GM23338 (cell line): ENCODE measurements at regions not wholly inside any gene's neighbourhood (a gene's known extent, or its start where the extent isn't known, plus 50 kb on each side); places are given as distances from the start of the nearest gene placed in this dataset.

Experiments
- ATAC-seq: fragments of 200-7000 bp; cut with Tn5 transposase; 3 replicates; pipeline ENCODE4 v1.9.1; 2020
- DNase-seq: peaks from one replicate; pipeline ENCODE4 v3.0.0-alpha.2; 2015; ENCODE audit warnings: low spot score
- H2AFZ ChIP-seq: fragments of 200-600 bp; sonication (generic); 2 replicates; pipeline ENCODE4 v1.8.0; 2016; ENCODE audit warnings: antibody characterized with exemption, mild to moderate bottlenecking, moderate library complexity
- H3F3A ChIP-seq: fragments of 200-600 bp; sonication (generic); replicated peaks from 2 replicates; pipeline ENCODE4 v1.8.0; 2017; ENCODE audit warnings: antibody characterized with exemption, mixed run types, low read depth
- H3K27ac ChIP-seq: fragments of 200-600 bp; sonication (generic); 2 replicates; pipeline ENCODE4 v1.6.1; 2016; ENCODE audit warnings: low read depth
- H3K27me3 ChIP-seq: fragments of 200-600 bp; sonication (generic); 2 replicates; pipeline ENCODE4 v1.8.0; 2016; ENCODE audit warnings: mild to moderate bottlenecking, mixed run types, moderate library complexity; ENCODE audit not compliant: insufficient read depth
- H3K36me3 ChIP-seq: fragments of 200-600 bp; sonication (generic); 2 replicates; pipeline ENCODE4 v1.8.0; 2016; ENCODE audit warnings: mild to moderate bottlenecking; ENCODE audit not compliant: insufficient read depth
- H3K4me1 ChIP-seq: fragments of 200-600 bp; sonication (generic); 2 replicates; pipeline ENCODE4 v1.8.0; 2016; ENCODE audit warnings: mild to moderate bottlenecking, moderate library complexity; ENCODE audit not compliant: insufficient read depth
- H3K4me2 ChIP-seq: fragments of 200-600 bp; sonication (generic); 2 replicates; pipeline ENCODE4 v1.7.1; 2017; ENCODE audit warnings: mixed run types
- H3K4me3 ChIP-seq: fragments of 200-600 bp; sonication (generic); 2 replicates; pipeline ENCODE4 v1.6.1; 2016; ENCODE audit warnings: mixed run types
- H3K79me2 ChIP-seq: fragments of 200-600 bp; sonication (generic); replicated peaks from 2 replicates; pipeline ENCODE4 v1.8.0; 2017; ENCODE audit warnings: mild to moderate bottlenecking; ENCODE audit not compliant: insufficient read depth
- H3K9me2 ChIP-seq: fragments of 200-600 bp; sonication (generic); 2 replicates; pipeline ENCODE4 v1.8.0; 2017; ENCODE audit not compliant: insufficient read depth
- H4K20me1 ChIP-seq: fragments of 200-600 bp; sonication (generic); replicated peaks from 2 replicates; pipeline ENCODE4 v1.8.0; 2017; ENCODE audit warnings: mild to moderate bottlenecking; ENCODE audit not compliant: insufficient read depth
- H3K27ac Mint-ChIP-seq: 2 replicates; pipeline ENCODE4 v1.8.0; 2020; ENCODE audit warnings: inconsistent platforms, mild to moderate bottlenecking, moderate library complexity, mixed read lengths
- H3K27me3 Mint-ChIP-seq: 3 replicates; pipeline ENCODE4 v1.8.0; 2022; ENCODE audit warnings: low read depth, mild to moderate bottlenecking, moderate library complexity, mixed read lengths, inconsistent platforms; ENCODE audit not compliant: insufficient read depth, poor library complexity
- H3K36me3 Mint-ChIP-seq: 3 replicates; pipeline ENCODE4 v1.8.0; 2021; ENCODE audit warnings: low read depth, mild to moderate bottlenecking, inconsistent platforms, moderate library complexity, mixed read lengths
- H3K4me1 Mint-ChIP-seq: 3 replicates; pipeline ENCODE4 v1.8.0; 2020; ENCODE audit warnings: mild to moderate bottlenecking, inconsistent platforms, mixed read lengths
- H3K4me3 Mint-ChIP-seq: 3 replicates; pipeline ENCODE4 v1.8.0; 2021; ENCODE audit warnings: moderate library complexity, mild to moderate bottlenecking, inconsistent platforms, mixed read lengths
- H3K9me3 Mint-ChIP-seq: 3 replicates; pipeline ENCODE4 v1.8.0; 2020; ENCODE audit warnings: moderate library complexity, mild to moderate bottlenecking, inconsistent platforms, mixed read lengths
- EZH2 ChIP-seq: fragments of 200-600 bp; sonication (generic); IDR thresholded peaks from one replicate; pipeline ENCODE4 v1.8.0; 2017; ENCODE audit warnings: antibody characterized with exemption, mild to moderate bottlenecking, low read depth; ENCODE audit not compliant: unreplicated experiment
- EZH2phosphoT487 ChIP-seq: fragments of 200-600 bp; sonication (generic); IDR thresholded peaks from one replicate; pipeline ENCODE4 v1.8.1; 2018; ENCODE audit warnings: antibody characterized with exemption; ENCODE audit not compliant: unreplicated experiment
- JUNB ChIP-seq: IDR thresholded peaks from one replicate; pipeline ENCODE4 v1.6.1; 2016; ENCODE audit warnings: antibody characterized with exemption; ENCODE audit not compliant: unreplicated experiment
- NANOG ChIP-seq: IDR thresholded peaks from 2 replicates; pipeline ENCODE4 v1.6.1; 2016; ENCODE audit warnings: antibody characterized with exemption, borderline replicate concordance
- ZNF331 ChIP-seq: fragments of 250-450 bp; sonication (Bioruptor Pico); IDR thresholded peaks from 2 replicates; pipeline ENCODE4 v1.5.0; 2020; ENCODE audit warnings: low read depth, mild to moderate bottlenecking, moderate library complexity
- TF ChIP-seq, protein P1 (sequence below): fragments of 250-450 bp; sonication (Bioruptor Pico); IDR thresholded peaks from 2 replicates; pipeline ENCODE4 v1.5.0; 2020; ENCODE audit warnings: mild to moderate bottlenecking, moderate library complexity
- TF ChIP-seq, protein P2 (sequence below): IDR thresholded peaks from one replicate; pipeline ENCODE4 v1.6.1; 2018; ENCODE audit warnings: antibody characterized with exemption; ENCODE audit not compliant: unreplicated experiment

DNA sequence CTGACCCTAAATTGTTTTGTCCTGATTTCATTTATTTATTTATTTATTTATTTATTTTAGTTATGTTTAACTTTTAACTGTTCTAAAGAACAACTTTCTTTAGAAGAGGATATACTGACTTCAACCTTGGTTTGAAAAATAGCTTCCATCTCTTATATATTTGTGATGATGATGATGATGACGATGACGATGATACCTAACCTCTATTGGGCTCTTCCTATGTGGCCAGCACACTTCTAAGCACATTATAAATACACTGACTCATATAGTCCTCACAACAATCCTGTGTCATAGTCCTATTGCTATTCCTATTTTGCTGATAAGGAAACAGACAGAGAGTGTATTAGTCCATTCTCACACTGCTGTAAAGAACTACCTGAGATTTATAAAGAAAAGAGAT, 162.9 kb upstream of the KIAA1217 start:
- TF ChIP-seq JUNB (no peak), NANOG (no peak)
- Mint-ChIP-seq H3K4me3 (no peak overlapping the region), H3K27ac (no peak overlapping the region), H3K9me3 (peaks cover 9% of the 10 kb centered on the region; the same call in 1 of the 3 replicates), H3K4me1 (peaks cover 5% of the 10 kb centered on the region; the same call in 2 of the 3 replicates), H3K36me3 (no peaks in the 10 kb centered on the region; the same call in 2 of the 3 replicates), H3K27me3 (peaks cover 2% of the 10 kb centered on the region)
- H3F3A ChIP-seq, result no peaks in the 10 kb centered on the region
- H2AFZ ChIP-seq, result no peak overlapping the region
- ATAC-seq (no peak), DNase-seq (no peak)
- H3K9me2 ChIP-seq, result no peaks in the 10 kb centered on the region
- no peaks in the 10 kb centered on the region for H3K36me3 ChIP-seq
- no peaks in the 10 kb centered on the region for H3K27me3 ChIP-seq
- no peak overlapping the region for H3K27ac ChIP-seq
- H3K79me2 ChIP-seq, result no peaks in the 10 kb centered on the region
- H3K4me3 ChIP-seq, result no peak overlapping the region
- H4K20me1 ChIP-seq, result no peaks in the 10 kb centered on the region
- H3K4me2 ChIP-seq, result no peak overlapping the region
- no peaks in the 10 kb centered on the region for H3K4me1 ChIP-seq

DNA sequence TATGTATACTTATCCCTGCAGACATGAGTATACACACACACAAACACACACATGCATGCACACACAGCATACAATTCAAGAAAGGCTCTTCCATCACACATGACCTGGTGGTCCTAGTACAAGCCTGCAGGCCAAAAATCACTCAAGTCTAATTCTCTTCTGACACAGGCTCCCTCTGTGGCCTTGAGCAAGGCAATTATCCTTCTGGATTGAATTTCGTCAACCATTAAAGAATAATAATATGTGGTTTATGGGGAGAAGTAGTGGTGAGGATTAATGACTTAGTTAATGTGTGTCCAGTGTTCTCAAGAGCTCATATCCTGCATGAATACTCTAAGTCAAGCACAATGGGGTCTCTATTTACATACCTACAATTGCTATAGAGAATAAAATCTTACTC, 161.8 kb upstream of the KIAA1217 start:
- no peaks in the 10 kb centered on the region for H4K20me1 ChIP-seq
- H3K36me3 Mint-ChIP-seq, result no peaks in the 10 kb centered on the region; the same call in 2 of the 3 replicates

More for the DNA sequence above, 161.8 kb upstream of the KIAA1217 start:
- H3K4me3 Mint-ChIP-seq, result no peak overlapping the region
- no peaks in the 10 kb centered on the region for H3K9me2 ChIP-seq
- no peaks in the 10 kb centered on the region for H3K79me2 ChIP-seq
- DNase-seq (no peak), ATAC-seq (no peak)
- peaks cover 10% of the 10 kb centered on the region; the same call in 1 of the 3 replicates for H3K9me3 Mint-ChIP-seq
- H3K36me3 ChIP-seq, result no peaks in the 10 kb centered on the region
- H3K27me3 Mint-ChIP-seq, result peaks cover 2% of the 10 kb centered on the region
- H3K27me3 ChIP-seq, result no peaks in the 10 kb centered on the region
- H3K4me3 ChIP-seq, result no peak overlapping the region
- H3K27ac Mint-ChIP-seq, result no peak overlapping the region
- H2AFZ ChIP-seq, result no peak overlapping the region
- H3K4me1 ChIP-seq, result no peaks in the 10 kb centered on the region
- TF ChIP-seq JUNB (no peak), EZH2phosphoT487 (no peak), EZH2 (no peak), ZNF331 (CRISPR knock-in tag) (no peak), NANOG (no peak)
- TF ChIP-seq, protein P1, sequence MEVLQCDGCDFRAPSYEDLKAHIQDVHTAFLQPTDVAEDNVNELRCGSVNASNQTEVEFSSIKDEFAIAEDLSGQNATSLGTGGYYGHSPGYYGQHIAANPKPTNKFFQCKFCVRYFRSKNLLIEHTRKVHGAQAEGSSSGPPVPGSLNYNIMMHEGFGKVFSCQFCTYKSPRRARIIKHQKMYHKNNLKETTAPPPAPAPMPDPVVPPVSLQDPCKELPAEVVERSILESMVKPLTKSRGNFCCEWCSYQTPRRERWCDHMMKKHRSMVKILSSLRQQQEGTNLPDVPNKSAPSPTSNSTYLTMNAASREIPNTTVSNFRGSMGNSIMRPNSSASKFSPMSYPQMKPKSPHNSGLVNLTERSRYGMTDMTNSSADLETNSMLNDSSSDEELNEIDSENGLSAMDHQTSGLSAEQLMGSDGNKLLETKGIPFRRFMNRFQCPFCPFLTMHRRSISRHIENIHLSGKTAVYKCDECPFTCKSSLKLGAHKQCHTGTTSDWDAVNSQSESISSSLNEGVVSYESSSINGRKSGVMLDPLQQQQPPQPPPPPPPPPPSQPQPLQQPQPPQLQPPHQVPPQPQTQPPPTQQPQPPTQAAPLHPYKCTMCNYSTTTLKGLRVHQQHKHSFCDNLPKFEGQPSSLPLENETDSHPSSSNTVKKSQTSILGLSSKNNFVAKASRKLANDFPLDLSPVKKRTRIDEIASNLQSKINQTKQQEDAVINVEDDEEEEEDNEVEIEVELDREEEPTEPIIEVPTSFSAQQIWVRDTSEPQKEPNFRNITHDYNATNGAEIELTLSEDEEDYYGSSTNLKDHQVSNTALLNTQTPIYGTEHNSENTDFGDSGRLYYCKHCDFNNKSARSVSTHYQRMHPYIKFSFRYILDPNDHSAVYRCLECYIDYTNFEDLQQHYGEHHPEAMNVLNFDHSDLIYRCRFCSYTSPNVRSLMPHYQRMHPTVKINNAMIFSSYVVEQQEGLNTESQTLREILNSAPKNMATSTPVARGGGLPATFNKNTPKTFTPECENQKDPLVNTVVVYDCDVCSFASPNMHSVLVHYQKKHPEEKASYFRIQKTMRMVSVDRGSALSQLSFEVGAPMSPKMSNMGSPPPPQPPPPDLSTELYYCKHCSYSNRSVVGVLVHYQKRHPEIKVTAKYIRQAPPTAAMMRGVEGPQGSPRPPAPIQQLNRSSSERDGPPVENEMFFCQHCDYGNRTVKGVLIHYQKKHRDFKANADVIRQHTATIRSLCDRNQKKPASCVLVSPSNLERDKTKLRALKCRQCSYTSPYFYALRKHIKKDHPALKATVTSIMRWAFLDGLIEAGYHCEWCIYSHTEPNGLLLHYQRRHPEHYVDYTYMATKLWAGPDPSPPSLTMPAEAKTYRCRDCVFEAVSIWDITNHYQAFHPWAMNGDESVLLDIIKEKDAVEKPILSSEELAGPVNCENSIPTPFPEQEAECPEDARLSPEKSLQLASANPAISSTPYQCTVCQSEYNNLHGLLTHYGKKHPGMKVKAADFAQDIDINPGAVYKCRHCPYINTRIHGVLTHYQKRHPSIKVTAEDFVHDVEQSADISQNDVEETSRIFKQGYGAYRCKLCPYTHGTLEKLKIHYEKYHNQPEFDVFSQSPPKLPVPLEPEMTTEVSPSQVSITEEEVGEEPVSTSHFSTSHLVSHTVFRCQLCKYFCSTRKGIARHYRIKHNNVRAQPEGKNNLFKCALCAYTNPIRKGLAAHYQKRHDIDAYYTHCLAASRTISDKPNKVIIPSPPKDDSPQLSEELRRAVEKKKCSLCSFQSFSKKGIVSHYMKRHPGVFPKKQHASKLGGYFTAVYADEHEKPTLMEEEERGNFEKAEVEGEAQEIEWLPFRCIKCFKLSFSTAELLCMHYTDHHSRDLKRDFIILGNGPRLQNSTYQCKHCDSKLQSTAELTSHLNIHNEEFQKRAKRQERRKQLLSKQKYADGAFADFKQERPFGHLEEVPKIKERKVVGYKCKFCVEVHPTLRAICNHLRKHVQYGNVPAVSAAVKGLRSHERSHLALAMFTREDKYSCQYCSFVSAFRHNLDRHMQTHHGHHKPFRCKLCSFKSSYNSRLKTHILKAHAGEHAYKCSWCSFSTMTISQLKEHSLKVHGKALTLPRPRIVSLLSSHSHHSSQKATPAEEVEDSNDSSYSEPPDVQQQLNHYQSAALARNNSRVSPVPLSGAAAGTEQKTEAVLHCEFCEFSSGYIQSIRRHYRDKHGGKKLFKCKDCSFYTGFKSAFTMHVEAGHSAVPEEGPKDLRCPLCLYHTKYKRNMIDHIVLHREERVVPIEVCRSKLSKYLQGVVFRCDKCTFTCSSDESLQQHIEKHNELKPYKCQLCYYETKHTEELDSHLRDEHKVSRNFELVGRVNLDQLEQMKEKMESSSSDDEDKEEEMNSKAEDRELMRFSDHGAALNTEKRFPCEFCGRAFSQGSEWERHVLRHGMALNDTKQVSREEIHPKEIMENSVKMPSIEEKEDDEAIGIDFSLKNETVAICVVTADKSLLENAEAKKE (CRISPR knock-in tag), result no peak
- TF ChIP-seq, protein P2, sequence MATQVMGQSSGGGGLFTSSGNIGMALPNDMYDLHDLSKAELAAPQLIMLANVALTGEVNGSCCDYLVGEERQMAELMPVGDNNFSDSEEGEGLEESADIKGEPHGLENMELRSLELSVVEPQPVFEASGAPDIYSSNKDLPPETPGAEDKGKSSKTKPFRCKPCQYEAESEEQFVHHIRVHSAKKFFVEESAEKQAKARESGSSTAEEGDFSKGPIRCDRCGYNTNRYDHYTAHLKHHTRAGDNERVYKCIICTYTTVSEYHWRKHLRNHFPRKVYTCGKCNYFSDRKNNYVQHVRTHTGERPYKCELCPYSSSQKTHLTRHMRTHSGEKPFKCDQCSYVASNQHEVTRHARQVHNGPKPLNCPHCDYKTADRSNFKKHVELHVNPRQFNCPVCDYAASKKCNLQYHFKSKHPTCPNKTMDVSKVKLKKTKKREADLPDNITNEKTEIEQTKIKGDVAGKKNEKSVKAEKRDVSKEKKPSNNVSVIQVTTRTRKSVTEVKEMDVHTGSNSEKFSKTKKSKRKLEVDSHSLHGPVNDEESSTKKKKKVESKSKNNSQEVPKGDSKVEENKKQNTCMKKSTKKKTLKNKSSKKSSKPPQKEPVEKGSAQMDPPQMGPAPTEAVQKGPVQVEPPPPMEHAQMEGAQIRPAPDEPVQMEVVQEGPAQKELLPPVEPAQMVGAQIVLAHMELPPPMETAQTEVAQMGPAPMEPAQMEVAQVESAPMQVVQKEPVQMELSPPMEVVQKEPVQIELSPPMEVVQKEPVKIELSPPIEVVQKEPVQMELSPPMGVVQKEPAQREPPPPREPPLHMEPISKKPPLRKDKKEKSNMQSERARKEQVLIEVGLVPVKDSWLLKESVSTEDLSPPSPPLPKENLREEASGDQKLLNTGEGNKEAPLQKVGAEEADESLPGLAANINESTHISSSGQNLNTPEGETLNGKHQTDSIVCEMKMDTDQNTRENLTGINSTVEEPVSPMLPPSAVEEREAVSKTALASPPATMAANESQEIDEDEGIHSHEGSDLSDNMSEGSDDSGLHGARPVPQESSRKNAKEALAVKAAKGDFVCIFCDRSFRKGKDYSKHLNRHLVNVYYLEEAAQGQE, result no peak
- peaks cover 3% of the 10 kb centered on the region; the same call in 2 of the 3 replicates for H3K4me1 Mint-ChIP-seq
- H3K4me2 ChIP-seq, result no peak overlapping the region
- H3K27ac ChIP-seq, result no peak overlapping the region
- H3F3A ChIP-seq, result no peaks in the 10 kb centered on the region
